IMR-90 (cell line): ENCODE measurements at regions not wholly inside any gene's neighbourhood (a gene's known extent, or its start where the extent isn't known, plus 50 kb on each side); places are given as distances from the start of the nearest gene placed in this dataset.

Experiments
- ATAC-seq: fragments of 200-7000 bp; cut with Tn5 transposase; 2 replicates; pipeline ENCODE4 v1.9.1; 2020; ENCODE audit warnings: low read depth, mild to moderate bottlenecking, moderate library complexity
- BruUV-seq: library from RNA; stranded (reverse); fragments of 400-500 nt; replicated peaks from 2 replicates; lab custom pipeline; 2021; lab: Mats Ljungman, UMichigan
- CTCF ChIA-PET: fragments of 300-600 bp; formaldehyde crosslinking; extraction: SDS; loops from one replicate; lab custom pipeline; 2021; ENCODE audit warnings: antibody characterized with exemption; lab: Yijun Ruan, JAX
- POLR2A ChIA-PET: fragments of 300-600 bp; sonication (Branson Sonifier 250); formaldehyde crosslinking; loops from one replicate; lab custom pipeline; 2022; ENCODE audit warnings: antibody characterized with exemption; ENCODE audit not compliant: unreplicated experiment; lab: Charles Lee
- DNase-seq: peaks from one replicate; pipeline ENCODE4 v3.0.0; 2013
- H2AFZ ChIP-seq: replicated peaks from 2 replicates; pipeline ENCODE3; 2013; ENCODE audit warnings: low read length, mild to moderate bottlenecking; ENCODE audit not compliant: poor library complexity
- H2AK5ac ChIP-seq: 2 replicates; pipeline ENCODE4 v1.6.1; 2013; ENCODE audit warnings: low read depth, low read length, inconsistent platforms
- H2AK9ac ChIP-seq: replicated peaks from 2 replicates; pipeline ENCODE3; 2013; ENCODE audit warnings: mild to moderate bottlenecking, low read depth, low read length, moderate library complexity; ENCODE audit not compliant: poor library complexity
- H2BK120ac ChIP-seq: 2 replicates; pipeline ENCODE4 v1.6.1; 2013; ENCODE audit warnings: low read depth, low read length, inconsistent platforms
- H2BK15ac ChIP-seq: 3 replicates; pipeline ENCODE4 v1.6.1; 2013; ENCODE audit warnings: low read depth, low read length, inconsistent platforms
- H2BK20ac ChIP-seq: 2 replicates; pipeline ENCODE4 v1.6.1; 2013; ENCODE audit warnings: low read depth, mild to moderate bottlenecking, inconsistent platforms, low read length, moderate library complexity
- H2BK5ac ChIP-seq: 2 replicates; pipeline ENCODE4 v1.6.1; 2013; ENCODE audit warnings: mild to moderate bottlenecking, low read depth, low read length, inconsistent platforms; ENCODE audit not compliant: poor library complexity, severe bottlenecking
- H3K14ac ChIP-seq: replicated peaks from 2 replicates; pipeline ENCODE4 v1.6.1; 2013; ENCODE audit warnings: low read depth, low read length, inconsistent platforms
- H3K18ac ChIP-seq: 2 replicates; pipeline ENCODE4 v1.6.1; 2013; ENCODE audit warnings: low read depth, low read length, control low read depth
- H3K23ac ChIP-seq: 2 replicates; pipeline ENCODE4 v1.6.1; 2013; ENCODE audit warnings: low read depth, low read length, inconsistent platforms
- H3K27ac ChIP-seq: 2 replicates; pipeline ENCODE4 v1.5.1; 2013; ENCODE audit warnings: mild to moderate bottlenecking, control low read depth, low read length; ENCODE audit not compliant: insufficient read depth
- H3K27me3 ChIP-seq: 2 replicates; pipeline ENCODE4 v1.6.1; 2013; ENCODE audit warnings: low read length; ENCODE audit not compliant: control insufficient read depth, insufficient read depth
- H3K36me3 ChIP-seq: 2 replicates; pipeline ENCODE4 v1.6.1; 2013; ENCODE audit warnings: low read length, mixed read lengths; ENCODE audit not compliant: control insufficient read depth, insufficient read depth
- H3K4ac ChIP-seq: 2 replicates; pipeline ENCODE4 v1.6.1; 2013; ENCODE audit warnings: low read depth, low read length, inconsistent platforms
- H3K4me1 ChIP-seq: 2 replicates; pipeline ENCODE4 v1.6.1; 2013; ENCODE audit warnings: low read length, mixed read lengths; ENCODE audit not compliant: control insufficient read depth, insufficient read depth
- H3K4me2 ChIP-seq: 2 replicates; pipeline ENCODE4 v1.6.1; 2013; ENCODE audit warnings: low read depth, mild to moderate bottlenecking, control low read depth, low read length, moderate library complexity
- H3K4me3 ChIP-seq: 2 replicates; pipeline ENCODE4 v1.5.1; 2013; ENCODE audit warnings: low read depth, mild to moderate bottlenecking, control low read depth, low read length, moderate library complexity; ENCODE audit not compliant: insufficient read depth
- H3K56ac ChIP-seq: 2 replicates; pipeline ENCODE4 v1.6.1; 2013; ENCODE audit warnings: low read length, inconsistent platforms; ENCODE audit not compliant: insufficient read depth; ENCODE audit errors: extremely low read depth
- H3K79me1 ChIP-seq, 2 experiments: 2 replicates each; pipeline ENCODE4 v1.6.1; 2013; ENCODE audit warnings: low read length in 2 of 2, inconsistent platforms in 1 of 2, low read depth in 1 of 2
- H3K9ac ChIP-seq: 2 replicates; pipeline ENCODE4 v1.6.1; 2013; ENCODE audit warnings: low read depth, low read length, control low read depth
- H3K9me1 ChIP-seq: 2 replicates; pipeline ENCODE4 v1.6.1; 2013; ENCODE audit warnings: low read length, inconsistent platforms; ENCODE audit not compliant: insufficient read depth
- H3K9me3 ChIP-seq: 2 replicates; pipeline ENCODE4 v1.6.1; 2013; ENCODE audit warnings: low read length; ENCODE audit not compliant: control insufficient read depth, insufficient read depth
- H4K20me1 ChIP-seq: 2 replicates; pipeline ENCODE4 v1.6.1; 2013; ENCODE audit warnings: low read length, inconsistent platforms; ENCODE audit not compliant: insufficient read depth
- H4K5ac ChIP-seq: 2 replicates; pipeline ENCODE4 v1.6.1; 2013; ENCODE audit warnings: mild to moderate bottlenecking, low read depth, low read length, control low read depth
- H4K8ac ChIP-seq, 2 experiments: 2 replicates each; pipeline ENCODE4 v1.6.1; 2013; ENCODE audit warnings: low read depth in 2 of 2, low read length in 2 of 2, control low read depth in 1 of 2, inconsistent platforms in 1 of 2
- H4K91ac ChIP-seq: 2 replicates; pipeline ENCODE4 v1.6.1; 2013; ENCODE audit warnings: low read depth, low read length, inconsistent platforms; ENCODE audit not compliant: insufficient read depth
- MXI1 ChIP-seq: IDR thresholded peaks from 2 replicates; pipeline ENCODE4 v1.6.1; 2012; ENCODE audit warnings: low read depth, mild to moderate bottlenecking, low read length, moderate library complexity, borderline replicate concordance
- SMC3 ChIP-seq: fragments of 150-350 bp; IDR thresholded peaks from 2 replicates; pipeline ENCODE4 v1.6.1; 2016; ENCODE audit warnings: low read depth, mild to moderate bottlenecking, antibody characterized with exemption, low read length, moderate library complexity
- WGBS, 2 experiments: methylation state at CpG; one replicate each; pipeline versions ENCODE4 v1.1.5 to v1.1.7; 2013; ENCODE audit warnings: missing lambda C conversion rate in 2 of 2; ENCODE audit not compliant: insufficient read length in 1 of 2; ENCODE audit errors: extremely low coverage in 2 of 2; 5-methylcytosine and 5-hydroxymethylcytosine counted together
- dilution Hi-C: fragments of 300-500 bp; cut with HindIII; formaldehyde crosslinking; loops from one replicate; pipeline ENCODE4 v1.14.3; 2018; ENCODE audit warnings: low sequenced_read_pairs; ENCODE audit not compliant: unreplicated experiment
- in situ Hi-C: fragments of 300-500 bp; cut with MboI; formaldehyde crosslinking; loops from 3 replicates; pipeline ENCODE4 v1.14.3; 2019; ENCODE audit warnings: low sequenced_read_pairs, inconsistent platforms, mixed read lengths
- intact Hi-C: fragments of 100-400 bp; cut with micrococcal nuclease; formaldehyde crosslinking; loops from 2 replicates; pipeline ENCODE4 v1.10.0; 2022

DNA sequence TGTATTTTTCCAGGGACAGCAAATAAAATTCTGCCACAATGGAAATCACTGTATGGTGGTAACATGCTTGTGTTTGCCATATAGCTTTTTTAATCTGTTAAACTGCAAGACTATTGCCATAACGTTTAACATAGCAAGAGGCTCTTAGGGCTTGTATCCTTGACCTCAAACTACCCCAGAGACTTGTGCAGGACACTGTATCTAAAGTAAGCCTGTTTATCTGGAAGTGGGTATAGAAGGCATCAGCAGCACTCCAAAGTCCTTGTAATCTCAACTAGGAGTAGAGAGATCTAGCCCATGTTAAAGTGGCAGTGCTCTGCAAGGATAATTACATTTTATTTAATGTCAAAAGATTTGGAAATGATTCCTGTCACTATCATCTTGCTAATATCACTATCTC lies 1424.1 kb downstream of the CDH11 start:
- Histone ChIP-seq H3K27ac (no peak overlapping the region), H4K20me1 (no peaks in the 10 kb centered on the region), H3K18ac (no peak overlapping the region), H3K23ac (no peak overlapping the region), H4K91ac (no peak overlapping the region), H3K9me1 (no peaks in the 10 kb centered on the region), H2AK9ac (no peak overlapping the region), H4K5ac (no peak overlapping the region), H4K8ac (no peak overlapping the region), H2BK15ac (no peak overlapping the region), H3K4ac (no peak overlapping the region), H3K36me3 (no peaks in the 10 kb centered on the region), H2AK5ac (no peak overlapping the region), H3K79me1 (no peaks in the 10 kb centered on the region), H3K14ac (no peak overlapping the region), H3K56ac (no peak overlapping the region), H3K27me3 (no peaks in the 10 kb centered on the region), H3K4me3 (no peak overlapping the region), H2AFZ (no peak overlapping the region), H2BK5ac (no peak overlapping the region), H3K9me3 (peaks cover 2% of the 10 kb centered on the region; the same call in 1 of the 2 replicates), H2BK120ac (no peak overlapping the region), H3K4me2 (no peak overlapping the region), H3K4me1 (no peaks in the 10 kb centered on the region), H2BK20ac (no peak overlapping the region), H3K9ac (no peak overlapping the region)
- POLR2A ChIA-PET = no interaction called here
- CTCF ChIA-PET = interaction anchor here (1.0 kb wide), 1 partner anchor 22 kb away, joined by 3 read pairs; no protein-coding TSS in a partner anchor
- no peak for TF ChIP-seq SMC3
- no peak for TF ChIP-seq MXI1
- dilution Hi-C loops (no loop called here), in situ Hi-C loops (no loop called here), intact Hi-C loops (no loop called here)
- WGBS, 2 experiments = no CpG with 5 or more reads among the region's 1 CpG
- ATAC-seq (no peak), DNase-seq (no peak)
- BruUV-seq = no TSS peak
